Hematopoietic multipotent progenitor cell treated with erythropoietin and hydrocortisone succinate and interleukin-3 and kit ligand, for 15 days (in vitro differentiated cells): ENCODE measurements at regions not wholly inside any gene's neighbourhood (a gene's known extent, or its start where the extent isn't known, plus 50 kb on each side); places are given as distances from the start of the nearest gene placed in this dataset.
"Not testable (repeated sequence)": the region's sequence is repeated elsewhere in the genome, so short reads cannot be mapped to it uniquely, and the experiment has no call there.

Experiments used
- DNase-seq: peaks from one replicate; pipeline ENCODE4 v3.0.0-alpha.2; 2015; ENCODE audit warnings: low spot score

DNA sequence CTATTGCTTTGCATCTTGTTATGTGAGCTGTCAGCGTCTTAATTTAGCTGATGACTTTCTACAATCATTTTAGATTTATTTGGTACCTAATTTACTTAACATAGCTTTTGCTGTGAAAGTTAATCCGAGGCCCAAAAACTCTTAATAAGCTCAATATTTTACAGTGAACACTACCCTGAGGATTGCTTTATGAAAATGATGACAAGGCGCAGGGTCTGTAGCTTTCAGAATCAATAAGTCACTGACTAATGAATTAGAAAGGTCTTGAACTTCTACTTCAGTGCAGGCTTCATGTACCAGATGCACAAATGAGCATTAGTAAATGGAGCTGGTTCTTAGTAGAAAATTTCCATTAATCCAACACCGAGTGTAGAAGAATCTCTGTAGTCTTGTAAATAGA is 81.4 kb upstream of the ZNF366 start:
- DNase-seq: no peak

DNA sequence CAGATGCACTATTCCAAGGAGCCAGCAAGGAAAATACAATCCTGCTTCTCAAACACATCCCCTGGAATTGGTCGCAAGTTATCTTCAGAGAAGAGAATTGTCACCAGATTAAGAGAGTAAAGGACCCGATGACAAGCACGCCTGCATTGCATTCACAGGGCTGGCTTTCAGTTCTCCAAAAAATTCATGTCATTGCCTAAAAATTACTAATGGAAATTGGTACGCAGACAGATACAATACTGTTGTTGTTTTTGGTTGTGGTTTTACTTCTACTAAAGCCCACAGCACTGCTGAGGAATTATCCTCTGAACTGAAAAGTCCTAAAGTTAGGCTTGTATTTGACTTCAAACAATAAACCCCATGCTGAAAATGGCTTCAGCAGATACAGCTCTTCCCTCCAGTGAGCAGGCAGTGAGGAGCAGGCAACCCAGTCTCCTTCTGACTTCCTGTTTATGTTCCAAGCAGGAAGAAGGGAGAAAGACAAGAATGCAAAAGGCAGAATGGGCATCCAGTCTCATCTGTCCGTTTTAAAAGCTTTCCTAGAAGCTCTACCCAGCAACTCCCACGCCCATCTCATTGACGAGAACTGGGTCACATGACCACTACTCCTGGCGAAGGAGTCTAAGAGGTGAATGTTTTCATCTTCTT is 80.6 kb upstream of the ZNF366 start:
- no peak for DNase-seq

DNA sequence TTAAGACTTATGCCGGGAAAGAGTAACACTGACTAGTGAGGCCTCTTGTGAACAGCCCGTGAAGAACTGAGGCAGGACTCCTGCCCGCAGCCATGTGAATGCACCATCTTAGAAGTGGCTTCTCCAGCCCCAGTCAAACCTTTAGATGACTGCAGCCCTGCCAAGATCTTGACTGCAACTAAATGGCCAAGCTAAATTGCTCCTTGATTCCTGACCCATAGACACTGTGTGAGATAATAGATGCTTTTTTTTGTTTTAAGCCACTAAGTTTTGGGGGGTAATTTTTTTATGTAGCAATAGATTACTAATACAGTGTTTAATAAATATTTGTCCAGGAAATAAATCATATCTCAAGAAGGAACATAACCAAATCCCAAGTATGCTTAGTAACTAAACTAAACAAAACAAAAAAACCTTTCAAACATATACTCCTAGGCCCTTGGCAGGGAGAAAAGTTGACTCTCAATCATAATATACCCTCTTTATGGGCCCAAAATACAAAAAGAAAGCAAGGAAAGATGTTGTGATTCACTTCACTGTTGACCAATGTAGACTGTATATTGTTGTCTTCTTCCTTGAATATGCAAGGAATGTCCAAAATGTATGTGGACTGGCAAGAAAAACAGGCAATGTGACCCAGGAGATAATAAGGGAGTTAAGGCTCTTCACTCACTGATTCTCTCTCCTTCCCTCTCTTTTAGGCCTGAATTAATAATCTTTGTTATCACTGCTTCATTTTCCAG is 79.7 kb upstream of the ZNF366 start:
- DNase-seq: no peak

DNA sequence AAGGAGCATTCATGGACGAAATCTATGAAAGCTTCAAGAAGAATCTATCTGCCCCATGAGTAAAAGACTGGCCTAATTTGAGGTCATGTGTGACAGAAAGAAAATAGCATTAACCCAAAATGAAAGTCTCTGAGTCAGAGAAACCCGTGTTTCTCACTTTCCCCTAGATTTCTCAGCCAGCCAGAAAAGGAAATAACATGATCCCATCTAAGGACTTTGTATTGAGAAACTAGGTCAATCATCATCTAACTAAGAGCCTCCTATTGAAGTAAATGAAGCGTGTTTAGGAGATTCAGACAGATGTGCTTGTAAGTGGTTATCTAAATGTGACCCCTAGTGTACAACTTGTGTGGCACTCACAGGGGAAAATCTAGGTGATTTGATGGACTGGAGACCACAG is 77.3 kb upstream of the ZNF366 start:
- no peak for DNase-seq

DNA sequence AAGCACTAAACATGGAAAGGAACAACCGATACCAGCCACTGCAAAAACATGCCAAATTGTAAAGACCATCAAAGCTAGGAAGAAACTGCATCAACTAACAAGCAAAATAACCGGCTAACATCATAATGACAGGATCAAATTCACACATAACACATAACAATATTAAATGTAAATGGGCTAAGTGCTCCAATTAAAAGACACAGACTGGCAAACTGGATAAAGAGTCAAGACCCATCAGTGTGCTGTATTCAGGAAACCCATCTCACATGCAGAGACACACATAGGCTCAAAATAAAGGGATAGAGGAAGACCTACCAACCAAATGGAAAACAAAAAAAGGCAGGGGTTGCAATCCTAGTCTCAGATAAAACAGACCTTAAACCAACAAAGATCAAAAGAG is 72.1 kb upstream of the ZNF366 start:
- not testable (repeated sequence) for DNase-seq

DNA sequence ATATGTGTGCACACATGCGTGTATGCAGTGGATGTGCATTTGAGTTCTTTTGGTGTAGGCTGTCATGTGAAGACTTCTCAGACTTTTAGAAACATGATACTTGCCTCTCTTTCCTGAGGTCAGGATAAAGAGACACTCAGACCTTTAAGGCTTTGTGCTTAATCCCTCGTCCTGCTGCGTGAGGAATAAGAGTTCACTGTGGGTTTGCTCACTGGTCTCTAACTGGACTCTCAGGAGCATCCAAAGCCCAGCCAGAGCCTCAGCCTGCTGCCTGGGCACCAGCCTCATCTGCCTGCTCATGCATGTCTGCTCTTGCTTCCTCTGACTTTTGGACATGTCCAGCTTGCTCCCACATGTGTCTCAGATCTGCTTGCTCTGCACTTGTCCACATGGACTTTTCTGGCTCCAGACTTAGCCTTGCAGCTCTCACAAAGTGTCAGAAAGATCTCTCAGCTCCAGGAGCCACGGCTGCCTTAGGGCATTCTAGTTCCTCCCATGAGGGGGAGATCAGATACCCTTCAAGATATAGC is 65.1 kb upstream of the ZNF366 start:
- no peak for DNase-seq

DNA sequence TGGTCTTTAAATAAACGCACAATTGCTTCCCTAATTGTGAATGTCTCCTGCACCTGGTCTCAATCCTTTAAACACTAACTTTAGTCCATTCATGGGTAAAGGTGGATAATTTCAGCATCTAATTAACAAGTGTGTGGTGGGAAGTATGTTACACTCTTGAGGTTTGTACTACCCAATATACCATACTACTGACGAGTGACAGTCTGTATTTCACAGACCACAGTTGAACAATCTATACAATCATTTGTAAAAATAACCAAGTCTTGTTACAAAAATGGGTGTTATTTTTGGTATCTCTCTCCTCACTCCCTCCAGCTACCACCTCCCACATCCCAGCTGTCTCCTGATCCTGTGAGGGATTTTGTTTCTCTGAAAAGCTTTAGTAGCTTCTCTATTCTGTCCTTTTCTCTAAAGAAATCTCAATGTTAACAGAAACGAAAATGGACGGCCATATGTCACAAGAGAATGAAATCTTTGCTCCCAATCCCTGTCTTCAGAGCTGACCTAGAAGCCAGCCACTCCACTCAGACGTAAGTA is 62.3 kb upstream of the ZNF366 start:
- no peak for DNase-seq

DNA sequence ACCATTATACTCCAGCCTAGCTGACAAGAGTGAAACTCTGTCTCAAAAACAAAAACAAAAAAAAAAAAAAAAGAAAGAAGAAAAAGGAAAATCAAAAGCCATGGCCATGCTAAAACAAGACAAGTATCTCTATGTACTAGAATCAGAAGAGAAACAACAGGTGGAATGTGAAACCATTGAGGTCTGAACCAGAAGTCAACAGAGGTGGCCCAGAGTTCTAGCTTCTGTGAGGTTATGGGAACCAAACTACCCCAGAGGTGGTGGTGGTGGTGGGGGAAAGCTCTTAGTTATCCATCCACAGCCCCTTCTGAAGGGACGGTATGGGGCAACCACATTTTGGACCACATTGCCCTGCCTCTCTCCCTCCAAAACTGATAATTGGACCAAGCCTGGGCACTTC is 59.5 kb upstream of the ZNF366 start:
- no peak for DNase-seq

DNA sequence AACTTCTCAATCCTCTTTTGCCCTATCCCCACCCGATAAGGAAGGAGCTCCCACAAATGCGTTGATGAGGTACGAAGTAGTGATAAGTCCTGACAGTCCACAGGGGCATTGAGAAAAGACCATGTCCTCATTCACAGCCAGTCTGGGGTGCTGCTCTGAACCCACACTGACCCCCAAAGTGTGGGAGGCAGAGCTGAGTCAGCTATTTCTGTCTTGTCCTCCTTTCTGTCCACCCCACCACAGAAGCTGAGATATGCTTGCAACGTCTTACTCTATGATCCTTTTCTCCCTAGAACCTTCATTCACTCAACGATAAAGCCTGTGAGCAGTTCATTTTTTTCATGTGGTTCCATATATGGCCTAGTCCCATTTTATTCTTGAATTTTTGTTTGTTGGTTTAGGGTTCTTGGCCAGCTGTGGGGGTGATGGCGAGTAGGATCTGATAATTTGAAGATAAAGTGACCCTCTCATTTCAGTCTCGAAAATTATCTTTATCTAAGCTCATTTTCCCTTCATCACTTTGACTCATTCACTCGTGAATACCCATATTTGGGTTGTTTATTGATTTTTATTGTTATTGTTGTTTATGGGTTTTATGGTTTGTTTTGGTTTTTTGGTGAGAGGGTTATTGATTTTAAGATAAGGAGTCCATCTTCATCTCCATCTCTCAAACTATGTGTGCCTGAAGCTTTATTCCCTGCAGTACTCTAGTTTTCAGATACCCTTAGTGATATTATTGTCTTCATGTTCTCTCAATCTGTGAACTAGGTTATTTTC is 58.5 kb upstream of the ZNF366 start:
- DNase-seq: no peak

DNA sequence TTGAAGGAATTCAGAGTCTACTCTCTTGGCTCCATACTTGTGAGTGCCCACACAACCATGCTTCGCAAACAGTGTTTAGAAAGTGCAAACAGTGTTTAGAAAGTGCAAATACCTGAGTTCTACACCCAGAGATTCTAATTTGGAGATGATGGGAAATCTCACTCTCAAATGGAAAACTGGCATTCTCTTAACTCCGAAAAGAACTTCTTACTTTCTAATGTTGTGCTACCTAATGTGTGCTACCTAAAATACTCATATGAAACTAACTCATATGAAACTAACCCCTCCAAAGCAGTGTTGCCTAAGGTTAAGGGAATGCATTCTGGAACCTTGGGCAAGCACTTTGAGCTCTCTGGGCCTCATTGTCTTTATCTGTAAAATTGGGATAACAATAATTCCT is 55.5 kb upstream of the ZNF366 start:
- no peak for DNase-seq

DNA sequence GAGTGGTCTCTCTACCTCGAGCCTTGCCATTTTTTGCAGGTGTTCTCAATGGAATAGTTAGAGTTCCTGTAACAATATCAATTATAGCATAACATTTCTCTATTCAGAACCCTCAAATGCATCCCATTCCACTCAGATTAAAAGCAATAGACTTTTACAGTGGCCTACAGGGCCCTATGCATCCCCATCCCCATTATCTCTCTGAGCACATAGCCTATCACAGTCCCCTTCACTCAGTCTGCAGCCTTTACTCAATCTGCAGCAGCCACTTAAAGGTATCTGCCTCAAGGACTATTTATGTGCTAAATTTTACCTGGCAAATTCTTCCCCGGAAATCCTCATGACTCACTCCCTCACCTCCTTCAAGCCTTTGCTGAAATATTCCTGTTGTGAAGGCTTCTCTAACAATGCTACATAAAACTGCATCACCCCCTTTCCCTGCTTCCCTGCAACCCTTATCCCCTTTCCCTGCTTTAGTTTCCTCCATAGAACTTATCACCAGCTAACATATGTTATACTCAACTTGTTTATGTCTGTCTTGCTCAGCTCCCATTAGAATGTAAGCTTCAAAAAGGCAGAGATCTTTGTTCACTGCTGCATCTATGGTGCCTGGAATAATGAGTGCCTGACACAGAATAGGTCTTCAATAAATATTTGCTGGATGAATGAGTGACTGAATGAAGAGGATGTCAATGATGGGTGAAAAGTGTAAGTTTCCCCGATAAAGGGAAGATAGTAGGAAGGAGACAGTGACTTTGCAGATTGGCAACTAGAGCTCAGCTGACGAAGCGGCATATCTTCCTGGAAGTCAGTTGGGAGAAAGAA is 54.1 kb upstream of the ZNF366 start:
- no peak for DNase-seq

DNA sequence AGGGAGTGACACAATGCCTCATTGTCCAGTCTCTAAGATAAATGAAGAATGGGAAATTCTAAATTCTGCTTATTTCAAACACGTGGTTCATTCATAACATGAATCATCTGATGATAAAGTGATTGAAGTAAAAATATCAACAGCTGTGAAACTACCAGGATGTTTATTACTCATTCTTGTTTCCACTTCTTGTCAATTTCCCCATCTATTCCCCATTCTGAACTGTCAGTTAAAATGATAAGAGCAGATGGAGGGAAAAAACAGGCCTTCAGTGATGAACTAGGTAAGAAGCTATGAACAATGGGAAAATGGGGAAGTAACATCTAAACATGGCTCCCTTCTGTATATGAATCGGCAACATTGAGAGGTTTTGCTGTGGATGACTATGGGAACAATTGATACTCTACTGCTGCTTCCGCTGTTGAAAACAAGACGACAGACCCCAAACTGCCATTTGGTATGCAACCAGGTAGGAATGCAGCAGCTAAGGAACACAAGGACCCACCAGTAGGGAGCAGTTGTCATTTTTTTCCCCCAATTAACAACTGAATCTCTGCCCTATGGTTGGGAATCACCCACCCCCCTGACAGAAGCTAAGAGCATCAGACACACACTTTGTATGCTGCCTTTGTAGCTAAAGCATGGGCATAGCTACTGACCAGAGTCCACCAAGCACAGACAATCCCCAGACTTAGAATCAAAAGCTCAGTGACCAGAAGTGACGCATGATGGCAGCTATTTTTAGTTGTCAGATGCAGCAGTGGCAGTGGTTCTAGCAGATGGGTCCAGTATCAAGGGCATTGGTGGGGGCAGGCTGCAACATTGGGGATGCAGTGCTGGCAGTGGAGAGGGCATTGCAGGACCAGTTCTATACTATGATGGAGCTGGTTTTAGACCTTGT is 52.9 kb upstream of the ZNF366 start:
- DNase-seq: no peak

DNA sequence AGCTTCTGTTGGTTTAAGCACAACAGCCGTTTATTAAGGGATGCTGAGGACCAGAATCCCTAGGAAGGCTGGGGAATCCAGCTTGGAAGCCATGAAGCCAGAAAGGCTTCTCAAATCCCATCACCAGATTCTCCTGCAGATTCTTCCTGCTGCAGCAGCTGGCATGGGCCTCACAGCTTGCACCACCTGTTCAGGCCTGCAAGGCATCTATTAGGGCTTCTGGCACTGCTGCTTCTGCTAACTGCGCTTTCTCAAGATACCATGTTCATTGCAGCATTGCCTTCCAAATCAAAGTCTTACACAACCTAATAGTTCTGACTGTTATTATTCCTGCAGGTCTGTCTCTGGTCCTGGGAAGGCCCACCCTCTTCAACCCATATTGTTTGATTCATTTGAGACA is 51.2 kb upstream of the ZNF366 start:
- no peak for DNase-seq

DNA sequence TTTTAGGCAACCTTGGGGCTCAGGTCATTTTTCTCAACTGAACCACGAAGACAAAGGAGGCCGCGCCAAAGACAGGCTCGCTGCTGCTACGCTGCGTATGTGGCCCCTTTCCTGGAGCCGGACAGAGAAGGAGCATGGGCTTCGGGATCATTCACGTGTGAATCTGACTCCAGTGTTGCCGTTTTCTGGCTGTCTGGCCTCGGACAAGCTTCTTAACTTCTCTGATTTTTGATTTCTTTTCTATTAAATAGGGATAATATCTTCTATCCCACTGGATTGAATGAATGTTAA is 50.8 kb upstream of the ZNF366 start:
- no peak for DNase-seq

DNA sequence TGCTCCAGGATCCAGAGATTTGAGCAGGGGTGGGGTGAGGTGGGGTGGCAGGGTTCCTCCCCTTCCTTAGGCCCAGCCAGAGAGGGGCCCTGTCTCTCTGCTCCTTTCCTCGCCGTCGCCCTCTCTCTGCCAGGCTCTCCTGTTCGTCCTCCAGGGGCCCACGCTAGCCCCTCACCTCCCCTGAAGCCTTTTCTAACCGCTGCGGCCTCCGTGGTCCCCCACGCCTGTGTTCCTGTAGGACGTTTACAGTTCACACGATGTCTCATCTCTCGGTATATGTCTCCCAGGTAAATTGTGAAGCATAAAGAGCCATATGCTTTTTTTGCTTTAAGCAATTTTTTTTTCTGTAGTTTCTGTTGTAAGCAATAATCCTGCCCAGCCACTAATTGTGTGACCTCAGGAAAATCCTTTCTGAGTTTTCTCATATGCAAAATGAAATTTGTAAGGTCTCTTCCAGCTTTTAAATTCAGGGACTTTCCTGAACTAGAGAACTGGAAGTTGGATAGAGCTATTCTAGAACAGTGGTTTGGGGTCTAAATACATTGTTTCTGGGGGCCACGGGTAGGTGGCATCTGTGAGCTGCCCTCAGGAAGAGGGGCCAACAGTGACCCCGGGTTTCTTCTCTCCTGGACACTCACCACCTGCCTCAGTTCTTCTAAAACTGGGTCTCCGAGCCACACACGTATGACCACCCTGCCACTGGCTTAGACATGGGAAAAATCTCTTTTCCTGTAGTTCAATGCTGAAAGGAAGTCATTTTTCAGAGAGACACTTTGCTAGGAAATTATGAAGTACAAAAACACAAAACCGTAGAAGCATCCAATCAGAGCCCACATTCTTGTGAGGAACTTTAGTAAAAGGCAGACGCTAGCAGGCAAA is 50.2 kb upstream of the ZNF366 start:
- DNase-seq: no peak
